ENCODE measurements at regions not wholly inside any gene's neighbourhood (a gene's known extent, or its start where the extent isn't known, plus 50 kb on each side); places are given as distances from the start of the nearest gene placed in this dataset.
"Not testable (repeated sequence)": the region's sequence is repeated elsewhere in the genome, so short reads cannot be mapped to it uniquely, and the experiment has no call there.

DNA sequence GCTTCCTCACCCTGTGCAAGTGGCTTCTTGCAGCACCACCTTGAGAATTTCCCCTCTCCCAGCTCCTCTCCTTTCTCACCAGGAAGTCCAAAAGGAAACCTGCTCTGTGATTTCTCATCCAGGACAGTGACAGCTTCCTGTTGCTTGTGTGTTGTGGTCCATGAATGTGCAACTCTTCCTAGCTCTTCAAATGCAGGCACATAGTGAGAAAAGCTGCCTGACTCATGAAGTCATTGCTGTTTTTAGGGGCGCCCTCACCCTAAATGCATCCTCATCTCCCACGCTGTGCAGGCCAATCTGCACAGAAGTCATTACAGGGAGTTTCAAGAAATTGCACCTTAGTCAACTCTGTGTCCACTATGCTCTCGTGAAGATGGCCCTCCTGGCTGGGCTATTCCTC lies 112.9 kb upstream of the IGLL5 start:
- not testable (repeated sequence) for DNase-seq

DNA sequence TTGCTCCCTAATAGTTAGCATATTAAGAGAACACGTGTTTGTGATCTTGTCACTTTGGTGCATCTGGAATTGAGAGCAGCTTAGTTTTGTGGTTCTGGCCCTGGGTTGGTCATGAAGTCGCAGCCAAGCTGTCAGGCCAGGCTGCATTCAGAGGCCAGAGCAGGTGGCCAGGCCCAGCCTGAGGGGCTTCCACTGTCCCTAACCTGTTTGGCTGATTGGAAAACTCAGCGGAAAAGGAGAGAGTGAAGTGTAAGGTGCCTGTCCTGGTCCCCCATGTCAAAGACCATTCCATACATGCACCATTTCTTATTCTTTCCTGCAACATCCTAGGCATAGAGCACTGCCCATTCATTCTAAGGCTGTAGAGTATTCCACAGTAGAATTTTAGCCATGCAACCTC lies 111.5 kb upstream of the IGLL5 start:
- no peak for DNase-seq

DNA sequence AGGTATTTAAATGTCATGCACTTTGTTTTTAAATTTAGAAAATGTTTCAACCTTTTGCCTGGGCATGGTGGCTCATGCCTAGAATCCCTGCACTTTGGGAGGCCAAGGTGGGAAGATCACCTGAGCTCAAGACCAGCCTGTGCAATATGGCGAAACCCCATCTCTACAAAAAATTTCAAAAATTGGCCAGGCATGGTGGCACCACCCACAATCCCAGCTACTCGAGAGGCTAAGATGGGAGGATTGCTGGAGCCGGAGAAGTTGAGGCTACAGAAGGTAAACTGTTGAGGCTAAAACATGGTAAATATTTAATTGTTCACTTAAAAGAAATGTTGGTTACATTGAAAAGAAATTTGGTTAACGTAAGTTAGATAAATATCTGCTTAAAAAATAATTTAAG lies 108.4 kb upstream of the IGLL5 start:
- no peak for DNase-seq

DNA sequence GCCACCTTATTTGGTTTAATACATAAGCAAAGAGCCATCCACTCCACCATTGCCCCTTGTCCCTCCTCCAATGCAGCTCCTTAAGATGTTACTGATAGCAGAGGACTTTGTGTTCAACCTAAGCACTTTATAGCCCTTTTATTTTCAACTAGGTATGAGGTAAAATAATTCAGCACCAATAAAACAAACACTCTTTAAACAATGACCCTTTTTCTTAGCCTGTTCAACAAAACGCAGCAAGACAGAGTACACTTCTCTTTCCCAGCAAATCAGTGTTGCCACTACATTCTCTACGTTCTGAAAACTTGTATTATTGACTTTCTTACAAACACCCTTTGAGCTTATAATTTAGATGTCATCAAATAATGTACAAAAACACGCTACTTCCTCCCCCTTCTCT lies 104.0 kb upstream of the IGLL5 start:
- no peak for DNase-seq

DNA sequence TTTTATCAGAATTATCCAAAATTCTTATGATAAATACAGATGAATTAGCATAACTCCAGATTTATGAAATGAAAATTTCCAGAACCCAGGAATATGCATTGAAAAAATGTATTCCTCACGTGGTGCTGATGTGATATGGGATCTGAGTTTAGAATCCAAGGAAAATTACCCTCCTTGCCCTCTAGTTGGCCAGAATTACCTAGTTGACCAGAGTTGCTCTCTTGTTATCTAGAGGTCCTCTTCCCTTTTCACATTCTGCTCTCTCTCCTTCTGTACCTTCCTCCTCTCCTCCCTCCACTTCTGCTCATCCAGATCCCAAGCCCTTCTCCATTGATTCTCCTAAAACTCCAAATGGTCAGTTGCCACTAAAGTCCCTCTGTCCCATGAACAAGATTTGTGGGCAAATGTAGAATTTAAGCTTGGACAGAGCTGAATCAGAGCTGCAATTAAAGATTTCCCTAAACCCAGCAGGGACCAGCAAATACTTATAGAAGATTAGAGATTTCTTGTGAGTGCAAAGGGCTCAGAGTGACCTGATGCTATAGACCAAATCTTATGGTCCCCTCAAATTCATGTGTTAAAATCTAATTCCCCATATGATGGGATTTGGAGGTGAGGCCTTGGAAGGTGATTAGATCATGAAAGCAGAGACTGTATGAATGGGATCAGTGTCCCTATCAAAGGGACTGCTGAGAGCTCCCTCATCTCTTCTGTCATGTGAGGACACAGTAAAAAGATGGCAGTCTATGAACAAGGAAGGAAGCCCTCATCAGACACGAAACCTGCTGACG lies 103.2 kb upstream of the IGLL5 start:
- no peak for DNase-seq

DNA sequence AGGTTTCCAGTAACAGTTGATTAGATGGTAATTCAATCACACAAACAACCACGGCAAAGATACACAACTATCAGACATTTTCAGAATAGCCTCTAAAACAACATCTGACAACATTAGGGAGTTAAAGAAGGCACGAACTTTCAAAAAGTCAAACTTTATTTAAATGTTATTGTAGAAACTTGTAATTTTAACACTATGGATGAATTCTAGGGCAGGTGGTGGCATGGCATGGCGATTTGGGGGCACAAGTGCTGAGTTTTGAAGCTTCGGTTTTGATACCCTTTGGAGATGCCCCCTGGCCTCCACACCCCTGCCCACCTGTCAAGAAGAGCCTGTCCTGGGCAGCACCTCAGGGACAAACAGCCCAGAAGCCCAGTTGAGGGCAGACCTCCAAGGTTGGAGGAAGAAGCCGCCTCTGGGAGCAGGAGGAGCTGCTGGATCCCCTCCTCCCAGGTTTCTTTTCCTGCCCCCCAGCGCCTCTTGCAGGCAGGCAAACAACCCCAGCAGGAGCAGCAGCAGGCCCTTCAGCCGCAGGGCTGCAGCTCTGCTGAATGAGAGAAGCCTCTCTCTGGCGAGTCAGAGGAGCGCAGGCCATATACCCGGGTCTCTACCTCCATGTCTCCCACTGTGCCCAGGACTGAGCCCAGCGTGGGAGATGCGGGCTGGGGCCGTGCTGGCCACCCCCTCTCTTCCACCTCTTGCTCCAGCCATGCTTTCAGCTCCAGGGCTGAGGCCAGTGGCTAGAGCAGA lies 102.1 kb upstream of the IGLL5 start:
- DNase-seq = no peak

DNA sequence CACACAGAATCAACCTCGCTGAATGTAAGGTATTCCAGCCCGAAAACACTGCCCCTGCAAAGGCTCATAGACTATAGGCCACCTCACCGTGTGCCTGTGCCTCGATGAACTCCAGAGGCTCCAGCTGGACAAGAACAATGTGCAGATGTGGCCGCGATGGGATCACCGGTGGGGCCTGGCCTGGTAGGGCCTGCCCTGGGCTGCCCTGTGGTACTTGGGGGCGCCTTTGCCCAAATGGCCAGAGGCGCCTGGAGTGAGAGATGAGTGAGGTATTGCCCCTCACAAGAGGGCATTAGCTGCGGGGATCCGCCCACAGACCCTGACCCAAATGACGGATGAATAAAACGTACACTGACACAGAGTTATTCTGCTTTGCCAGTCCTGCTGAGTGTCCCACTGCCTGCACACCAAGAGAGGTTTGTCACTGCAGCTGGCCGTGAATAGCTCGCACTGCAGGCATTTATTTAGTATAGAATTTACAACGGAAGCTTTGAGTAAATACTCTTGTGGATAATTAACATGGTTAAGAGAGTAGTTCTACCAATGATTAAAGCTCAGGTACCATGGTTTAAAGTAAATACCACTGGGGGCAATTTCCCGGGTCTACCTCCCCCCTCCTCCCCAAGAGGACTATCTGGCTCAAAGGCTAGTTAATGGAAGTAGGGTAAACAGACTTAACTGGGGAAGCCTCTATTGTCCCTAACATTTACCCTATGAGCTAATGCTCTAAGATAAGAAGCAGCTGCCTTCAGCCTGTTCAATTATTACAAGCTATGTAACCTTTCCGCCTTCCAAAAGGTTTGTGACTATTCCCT lies 101.1 kb upstream of the IGLL5 start:
- DNase-seq = no peak

DNA sequence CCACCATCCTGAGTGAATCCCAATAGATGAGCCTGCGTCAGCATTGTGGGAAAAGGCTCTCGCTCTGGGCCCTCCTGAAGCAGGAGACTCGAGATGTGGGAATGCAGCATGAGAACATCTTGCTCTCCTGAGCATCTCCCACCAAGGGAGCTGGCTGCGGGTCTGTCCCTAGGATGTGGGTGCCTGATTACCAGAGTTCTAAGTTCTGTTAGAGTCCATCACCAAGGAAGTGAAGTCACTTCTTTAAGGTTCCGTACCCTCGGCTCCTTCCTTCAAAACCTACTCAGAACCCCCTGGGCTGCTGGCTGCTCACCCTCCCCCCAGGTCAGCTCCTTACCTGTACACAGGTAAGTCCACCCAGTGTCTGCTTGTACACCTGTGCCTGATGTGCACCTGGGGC lies 100.5 kb upstream of the IGLL5 start:
- DNase-seq = no peak

DNA sequence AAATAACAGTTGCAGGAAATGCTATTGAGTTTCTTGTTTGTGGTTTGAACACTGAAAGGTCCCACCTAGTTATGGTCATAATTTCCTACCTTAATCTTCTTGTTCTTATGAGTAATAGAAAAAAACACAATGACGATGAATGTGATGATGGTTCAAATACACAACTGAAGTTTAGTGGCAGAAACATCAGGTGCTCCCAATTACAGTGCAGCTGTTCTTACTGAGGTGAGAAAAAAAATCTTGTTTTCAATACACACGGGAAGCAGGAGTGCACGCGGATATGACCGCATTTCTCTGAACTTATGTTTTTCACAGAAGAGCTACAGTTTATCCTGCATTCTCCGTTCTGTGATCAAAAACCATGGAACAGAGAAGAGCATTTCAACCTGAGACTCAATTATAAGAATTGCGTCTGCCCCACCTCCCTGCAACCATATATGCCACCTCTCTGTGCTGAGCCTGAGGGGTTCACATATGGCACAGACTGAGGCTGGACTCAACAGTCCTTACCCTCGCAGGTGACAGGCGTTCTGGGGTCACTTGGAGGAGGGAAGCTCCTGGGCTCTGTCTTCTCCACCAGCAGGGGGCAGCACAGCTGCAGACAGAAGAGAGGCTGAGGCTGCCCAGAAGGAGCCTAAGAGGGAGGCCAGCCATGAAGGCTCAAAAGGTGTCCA lies 99.7 kb upstream of the IGLL5 start:
- DNase-seq = peak in 18 of 58 donors; percentile 1 to 50 (median 10)

DNA sequence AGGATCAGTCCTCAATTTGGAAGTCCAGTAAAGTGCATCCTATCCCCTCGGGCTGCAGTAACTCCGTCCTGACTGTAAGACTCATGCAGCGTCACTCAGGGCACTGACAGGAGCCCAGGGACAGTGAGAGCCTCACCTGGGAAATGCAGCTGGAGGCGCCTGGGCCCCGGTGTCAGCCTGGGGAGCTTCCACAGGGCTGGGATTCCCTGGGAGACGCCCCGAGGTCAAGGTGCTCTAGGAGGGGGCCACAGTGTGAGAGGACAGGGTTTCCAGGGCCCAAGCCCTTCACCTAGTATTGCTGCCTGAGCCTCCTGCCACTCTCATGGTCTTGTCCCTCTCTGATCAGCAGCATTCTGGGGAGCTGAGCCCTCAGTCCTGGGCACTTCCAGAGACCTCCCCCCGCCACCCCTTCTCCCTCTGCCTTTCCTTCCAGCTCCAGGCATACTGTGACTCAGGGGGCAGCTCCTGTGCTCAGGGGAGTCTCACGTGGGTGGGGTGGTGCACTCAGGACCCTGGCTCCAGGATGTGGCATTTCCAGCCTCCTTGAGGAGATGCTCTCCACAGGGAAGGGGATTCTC lies 99.1 kb upstream of the IGLL5 start:
- no peak for DNase-seq

DNA sequence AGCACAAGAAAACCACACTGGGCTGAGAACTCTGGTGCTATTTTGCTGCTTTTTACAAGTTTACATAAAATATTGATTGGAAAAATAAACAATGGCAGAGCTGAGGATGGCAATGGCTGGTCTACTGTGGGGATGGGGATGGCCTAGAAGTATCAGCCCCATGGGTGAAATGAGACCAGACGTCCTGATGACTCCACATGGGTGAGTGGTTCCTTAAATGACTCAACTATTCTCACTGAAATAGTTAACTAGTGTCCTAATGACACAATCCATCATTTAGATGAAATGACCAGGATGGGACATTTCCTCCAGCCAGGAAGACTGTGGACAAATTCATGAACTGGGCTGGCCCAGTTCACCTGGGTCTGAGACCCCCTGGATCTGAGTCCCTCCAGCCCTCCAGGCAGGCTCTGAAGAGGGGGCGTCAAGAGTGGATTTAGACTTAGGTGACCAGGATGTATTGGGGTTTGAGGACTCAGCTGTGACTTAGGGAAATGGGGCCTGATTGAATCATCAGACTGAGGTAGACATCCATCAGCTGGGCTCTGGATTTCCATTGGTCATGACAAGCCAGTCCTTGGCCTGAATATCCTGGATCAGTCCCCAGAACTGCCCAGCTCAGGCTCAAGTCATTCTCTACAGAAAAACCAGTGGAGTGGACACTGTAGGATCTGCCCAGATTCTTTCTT lies 98.2 kb upstream of the IGLL5 start:
- no peak for DNase-seq

DNA sequence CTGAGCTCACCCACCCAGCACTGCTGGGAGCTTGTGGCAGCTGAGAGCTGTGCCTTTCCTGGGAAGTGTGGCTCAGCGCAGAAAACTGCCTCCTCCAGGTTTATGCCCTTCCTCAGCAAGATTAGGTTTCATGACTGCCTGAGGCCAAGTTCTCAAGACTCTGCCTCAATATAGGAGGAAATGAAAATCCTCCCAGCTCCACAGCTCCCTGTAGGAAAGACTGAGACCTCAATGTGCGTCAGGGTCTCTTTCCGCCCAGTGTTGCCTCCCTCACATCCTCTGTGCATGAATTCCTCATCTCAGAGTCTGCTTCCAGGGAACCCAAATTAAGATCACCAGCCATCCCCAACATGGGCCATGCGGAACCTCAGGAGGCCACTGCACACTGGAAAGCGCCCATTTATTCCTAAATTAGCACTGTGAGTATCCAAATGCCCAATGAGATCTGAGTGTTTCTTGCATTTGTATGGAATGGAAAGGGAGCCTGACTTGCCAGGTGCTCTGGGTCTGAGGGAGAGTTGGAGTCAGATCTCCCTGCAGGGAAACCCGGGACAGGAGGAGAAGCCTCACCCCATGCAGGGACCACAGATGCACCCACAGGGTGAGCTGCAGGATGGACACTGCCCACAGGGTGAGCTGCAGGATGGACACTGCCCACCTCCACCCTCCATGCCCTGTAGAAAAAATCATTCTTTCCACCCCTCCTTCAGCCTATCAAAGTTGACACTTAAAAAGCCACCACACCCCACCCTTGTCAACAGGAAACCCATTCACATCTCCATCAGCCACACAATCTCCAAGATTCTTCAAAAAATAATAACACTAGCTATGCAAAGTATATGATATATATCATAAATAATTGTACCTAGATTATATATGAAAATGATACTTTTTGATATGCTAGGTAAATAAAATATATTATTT lies 97.4 kb upstream of the IGLL5 start:
- no peak for DNase-seq

DNA sequence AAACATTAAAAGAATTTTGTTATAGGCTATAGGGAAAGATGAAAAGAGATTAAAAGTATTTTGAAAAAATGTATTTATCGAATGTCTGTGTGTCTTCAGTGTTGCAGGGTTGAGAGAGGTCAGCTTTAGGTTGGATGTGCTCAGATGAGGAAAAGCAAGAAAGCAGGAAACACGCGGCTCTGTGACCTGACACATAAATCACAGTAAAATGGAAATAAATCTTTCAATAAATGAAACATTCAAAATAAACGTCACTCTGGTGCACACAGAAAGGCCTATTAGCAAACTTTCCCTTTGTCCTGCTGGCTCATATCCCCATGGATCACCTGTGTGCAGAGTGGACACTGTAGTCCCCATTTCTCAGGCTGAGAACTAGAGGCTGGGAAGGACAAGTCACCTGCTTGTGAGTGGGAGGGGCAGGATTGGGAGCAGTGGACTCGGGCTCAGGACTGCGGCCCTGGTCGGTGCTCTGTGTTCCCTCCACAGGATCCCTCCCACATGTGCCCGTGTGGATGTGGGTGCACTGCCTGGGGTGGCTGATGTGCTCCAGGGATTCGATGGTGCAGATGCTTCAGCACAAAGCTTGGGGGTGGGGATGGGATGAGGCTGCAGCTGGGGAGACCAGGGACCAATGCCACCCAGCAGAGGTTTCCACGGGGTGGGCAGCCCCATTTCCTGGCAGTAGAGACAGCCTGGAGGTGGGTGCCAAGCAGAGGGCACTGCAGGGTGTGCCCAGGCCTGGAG lies 96.0 kb upstream of the IGLL5 start:
- DNase-seq = no peak

DNA sequence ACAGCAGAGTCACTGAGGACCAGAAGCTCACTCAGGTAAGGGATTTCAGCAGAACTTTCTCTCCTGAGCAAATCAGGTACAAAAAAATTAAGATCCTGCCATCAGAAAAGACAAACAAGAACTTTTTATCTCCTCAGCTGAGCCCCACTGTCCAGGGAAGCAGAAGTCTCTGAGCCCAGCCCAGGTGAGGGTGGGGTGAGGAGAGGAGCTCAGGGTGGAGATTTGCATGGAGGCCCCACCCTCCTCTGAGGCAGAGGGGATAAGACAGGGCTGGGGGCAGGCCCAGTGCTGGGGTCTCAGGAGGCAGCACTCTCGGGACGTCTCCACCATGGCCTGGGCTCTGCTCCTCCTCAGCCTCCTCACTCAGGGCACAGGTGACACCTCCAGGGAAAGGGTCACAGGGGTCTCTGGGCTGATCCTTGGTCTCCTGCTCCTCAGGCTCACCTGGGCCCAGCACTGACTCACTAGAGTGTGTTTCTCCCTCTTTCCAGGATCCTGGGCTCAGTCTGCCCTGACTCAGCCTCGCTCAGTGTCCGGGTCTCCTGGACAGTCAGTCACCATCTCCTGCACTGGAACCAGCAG lies 95.3 kb upstream of the IGLL5 start:
- not testable (repeated sequence) for DNase-seq

DNA sequence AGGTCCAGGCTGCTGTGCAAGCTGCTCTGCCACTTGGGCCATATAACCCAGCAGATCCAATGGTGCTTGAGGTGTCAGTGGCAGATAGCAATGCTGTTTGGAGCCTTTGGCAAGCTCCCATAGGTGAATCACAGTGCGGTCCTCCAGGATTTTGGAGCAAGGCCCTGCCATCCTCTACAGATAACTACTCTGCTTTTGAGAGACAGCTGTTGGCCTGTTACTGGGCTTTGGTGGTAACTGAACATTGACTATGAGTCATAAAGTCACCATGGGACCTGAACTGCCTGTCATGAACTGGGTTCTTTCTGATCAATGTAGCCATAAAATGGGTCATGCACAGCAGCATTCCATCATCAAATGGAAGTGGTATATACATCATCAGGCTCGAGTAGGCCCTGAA lies 92.0 kb upstream of the IGLL5 start:
- not testable (repeated sequence) for DNase-seq

DNA sequence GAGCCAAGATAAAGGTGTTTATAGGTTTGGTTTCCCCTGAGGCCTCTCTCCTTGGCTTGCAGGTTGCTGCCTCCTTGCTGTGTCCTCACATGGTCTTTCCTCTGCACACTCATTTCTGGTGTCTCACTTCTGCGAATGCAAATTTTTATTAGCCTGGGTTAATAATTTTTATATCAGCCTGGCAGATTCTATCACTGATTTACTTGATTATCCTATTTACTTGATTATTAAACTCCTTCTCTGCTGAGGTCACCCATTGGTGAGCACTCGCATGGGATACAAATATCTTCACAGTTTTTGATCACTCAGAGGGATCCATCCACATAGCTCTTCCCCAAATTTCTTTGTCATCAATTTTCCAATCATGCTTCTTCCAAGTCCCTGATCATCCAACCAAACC lies 90.9 kb upstream of the IGLL5 start:
- DNase-seq = no peak

DNA sequence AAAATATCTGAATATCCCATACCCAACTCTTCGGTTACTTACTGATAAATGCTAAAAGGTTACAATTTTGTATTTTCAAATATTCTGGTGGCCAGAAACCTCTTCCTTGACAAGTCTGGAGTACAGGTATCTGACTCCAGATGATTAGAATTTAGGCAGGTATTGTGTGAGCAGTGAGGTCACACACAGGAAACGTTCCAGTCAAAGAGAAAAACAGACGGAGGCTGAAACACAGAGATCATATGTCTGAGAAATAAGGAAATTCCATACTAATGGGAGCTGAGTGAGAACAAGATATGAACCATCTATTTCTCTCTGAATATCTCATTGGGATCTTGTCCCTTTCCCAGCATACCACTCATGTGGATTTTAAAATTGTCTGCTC lies 89.4 kb upstream of the IGLL5 start:
- no peak for DNase-seq

DNA sequence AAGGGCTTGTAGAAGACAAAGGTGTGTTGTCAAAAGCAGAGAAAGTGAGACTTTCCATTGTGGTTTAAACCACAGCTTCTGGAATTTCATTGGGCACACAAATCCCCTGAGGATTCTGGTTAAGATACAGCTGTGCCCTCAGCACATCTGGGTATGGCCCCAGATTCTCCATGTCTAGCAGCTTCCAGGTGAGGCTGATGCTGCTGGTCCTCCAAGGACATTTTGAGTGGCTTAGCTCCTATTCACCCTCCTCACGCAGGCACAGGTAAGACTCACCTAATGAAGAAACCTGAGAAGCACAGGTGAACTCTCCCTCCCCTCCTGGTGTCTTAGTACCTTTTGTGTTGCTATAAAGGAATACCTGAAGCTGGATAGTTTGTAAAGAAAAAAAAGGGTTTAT lies 88.9 kb upstream of the IGLL5 start:
- DNase-seq = no peak
